ENCODE measurements at regions not wholly inside any gene's neighbourhood (a gene's known extent, or its start where the extent isn't known, plus 50 kb on each side); places are given as distances from the start of the nearest gene placed in this dataset.
A peak's percentile ranks its signal among the peaks of the same experiment; 100 is the strongest.
"Not testable (repeated sequence)": the region's sequence is repeated elsewhere in the genome, so short reads cannot be mapped to it uniquely, and the experiment has no call there.

- peak overlapping the region in 1 of 5 donors; percentile 5 for H3K4me3 Mint-ChIP-seq
- peak in 1 of 3 donors; percentile 4 for DNase-seq
- no peaks in the 10 kb centered on the region for H3K27me3 Mint-ChIP-seq (ENCODE audit: low read depth in 3 of 3)
- peaks cover 7 to 30% of the 10 kb centered on the region in 2 donors for H3K4me1 Mint-ChIP-seq
- H3K27ac Mint-ChIP-seq, result no peak overlapping the region
- no peaks in the 10 kb centered on the region for H3K9me3 Mint-ChIP-seq
- no peaks in the 10 kb centered on the region for H3K36me3 Mint-ChIP-seq
Measured at GRCh38 chr5:89343666-89344065, 460.7 kb upstream of the MEF2C start.

GRCh38 chr5:89342106-89342876 lies 459.3 kb upstream of the MEF2C start:
- H3K27ac Mint-ChIP-seq, result no peak overlapping the region
- H3K4me1 Mint-ChIP-seq, result peaks cover 7 to 30% of the 10 kb centered on the region in 2 donors
- no peak overlapping the region for H3K4me3 Mint-ChIP-seq

GRCh38 chr5:89338935-89339334 lies 456.0 kb upstream of the MEF2C start:
- H3K4me3 Mint-ChIP-seq, result no peak overlapping the region

More at GRCh38 chr5:89342106-89342876, 459.3 kb upstream of the MEF2C start:
- H3K27me3 Mint-ChIP-seq (ENCODE audit: low read depth in 3 of 3), result no peaks in the 10 kb centered on the region
- H3K9me3 Mint-ChIP-seq, result no peaks in the 10 kb centered on the region
- no peaks in the 10 kb centered on the region for H3K36me3 Mint-ChIP-seq
- no peak for DNase-seq

GRCh38 chr5:89336111-89336510 lies 453.1 kb upstream of the MEF2C start:
- H3K36me3 Mint-ChIP-seq, result peaks cover 0 to 3% (median 0%) of the 10 kb centered on the region in 3 donors
- H3K4me3 Mint-ChIP-seq, result no peak overlapping the region
- no peaks in the 10 kb centered on the region for H3K9me3 Mint-ChIP-seq
- no peak for DNase-seq
- H3K27me3 Mint-ChIP-seq (ENCODE audit: low read depth in 3 of 3), result peaks cover 0 to 3% (median 2%) of the 10 kb centered on the region in 3 donors
- no peaks in the 10 kb centered on the region for H3K4me1 Mint-ChIP-seq
- no peak overlapping the region for H3K27ac Mint-ChIP-seq

More at GRCh38 chr5:89338935-89339334, 456.0 kb upstream of the MEF2C start:
- Mint-ChIP-seq H3K36me3 (peaks cover 0 to 3% (median 0%) of the 10 kb centered on the region in 3 donors), H3K4me1 (peaks cover 7 to 22% of the 10 kb centered on the region in 2 donors), H3K27ac (no peak overlapping the region), H3K27me3 (ENCODE audit: low read depth in 3 of 3) (no peaks in the 10 kb centered on the region), H3K9me3 (no peaks in the 10 kb centered on the region)
- no peak for DNase-seq

GRCh38 chr5:89330140-89330539 lies 447.2 kb upstream of the MEF2C start:
- Mint-ChIP-seq H3K27ac (no peak overlapping the region), H3K4me3 (no peak overlapping the region), H3K4me1 (no peaks in the 10 kb centered on the region), H3K36me3 (peaks cover 0 to 4% (median 0%) of the 10 kb centered on the region in 3 donors), H3K9me3 (peaks cover 0 to 5% (median 0%) of the 10 kb centered on the region in 6 donors), H3K27me3 (ENCODE audit: low read depth in 3 of 3) (peaks cover 0 to 3% (median 2%) of the 10 kb centered on the region in 3 donors)
- DNase-seq, result no peak

GRCh38 chr5:89327608-89328007 lies 444.6 kb upstream of the MEF2C start:
- H3K4me1 Mint-ChIP-seq, result no peaks in the 10 kb centered on the region
- H3K36me3 Mint-ChIP-seq, result peaks cover 0 to 4% (median 0%) of the 10 kb centered on the region in 3 donors
- H3K27ac Mint-ChIP-seq, result no peak overlapping the region
- H3K4me3 Mint-ChIP-seq, result no peak overlapping the region
- DNase-seq, result no peak
- H3K9me3 Mint-ChIP-seq, result peaks cover 0 to 5% (median 0%) of the 10 kb centered on the region in 6 donors
- H3K27me3 Mint-ChIP-seq (ENCODE audit: low read depth in 3 of 3), result peaks cover 0 to 2% (median 0%) of the 10 kb centered on the region in 3 donors

- Mint-ChIP-seq H3K9me3 (peaks cover 0 to 5% (median 0%) of the 10 kb centered on the region in 6 donors), H3K4me3 (no peak overlapping the region), H3K36me3 (peaks cover 0 to 4% (median 0%) of the 10 kb centered on the region in 3 donors), H3K27ac (no peak overlapping the region), H3K4me1 (peaks cover 0 to 7% of the 10 kb centered on the region in 2 donors), H3K27me3 (ENCODE audit: low read depth in 3 of 3) (no peaks in the 10 kb centered on the region)
- no peak for DNase-seq
Measured at GRCh38 chr5:89324990-89325389, 442.0 kb upstream of the MEF2C start.

GRCh38 chr5:89320421-89321277 lies 437.7 kb upstream of the MEF2C start:
- H3K4me3 Mint-ChIP-seq, result no peak overlapping the region
- peaks cover 0 to 3% (median 3%) of the 10 kb centered on the region in 3 donors for H3K27me3 Mint-ChIP-seq (ENCODE audit: low read depth in 3 of 3)
- no peaks in the 10 kb centered on the region for H3K9me3 Mint-ChIP-seq
- no peak overlapping the region for H3K27ac Mint-ChIP-seq
- DNase-seq, result no peak
- no peaks in the 10 kb centered on the region for H3K36me3 Mint-ChIP-seq
- H3K4me1 Mint-ChIP-seq, result peaks cover 0 to 9% of the 10 kb centered on the region in 2 donors

- H3K9me3 Mint-ChIP-seq; H3K36me3 Mint-ChIP-seq; H3K4me3 Mint-ChIP-seq; H3K27me3 Mint-ChIP-seq (ENCODE audit: low read depth in 3 of 3); H3K27ac Mint-ChIP-seq; DNase-seq: not testable (repeated sequence)
- H3K4me1 Mint-ChIP-seq, result peaks cover 21 to 36% of the 10 kb centered on the region in 2 donors
Measured at GRCh38 chr5:89317838-89318237, 434.9 kb upstream of the MEF2C start.

- Mint-ChIP-seq H3K36me3 (no peaks in the 10 kb centered on the region), H3K27ac (peak overlapping the region in 3 of 6 donors; percentile 42 to 81 (median 58)), H3K4me3 (no peak overlapping the region), H3K4me1 (peaks cover 21 to 34% of the 10 kb centered on the region in 2 donors), H3K27me3 (ENCODE audit: low read depth in 3 of 3) (peaks cover 0 to 3% (median 3%) of the 10 kb centered on the region in 3 donors), H3K9me3 (no peaks in the 10 kb centered on the region)
- no peak for DNase-seq
Measured at GRCh38 chr5:89315286-89316100, 432.5 kb upstream of the MEF2C start.

- Mint-ChIP-seq H3K9me3 (no peaks in the 10 kb centered on the region), H3K36me3 (no peaks in the 10 kb centered on the region), H3K27ac (peak overlapping the region; percentile 65 to 87 (median 79)), H3K4me1 (peaks cover 25 to 35% of the 10 kb centered on the region in 2 donors), H3K4me3 (peak overlapping the region in 3 of 5 donors; percentile 6 to 35 (median 14)), H3K27me3 (ENCODE audit: low read depth in 3 of 3) (peaks cover 0 to 3% (median 3%) of the 10 kb centered on the region in 3 donors)
- peak; percentile 34 to 58 (median 42) for DNase-seq
Measured at GRCh38 chr5:89313804-89314588, 431.0 kb upstream of the MEF2C start.

GRCh38 chr5:89313044-89313443 lies 430.1 kb upstream of the MEF2C start:
- Mint-ChIP-seq H3K27me3 (ENCODE audit: low read depth in 3 of 3) (peaks cover 0 to 3% (median 0%) of the 10 kb centered on the region in 3 donors), H3K4me3 (no peak overlapping the region), H3K27ac (no peak overlapping the region), H3K36me3 (no peaks in the 10 kb centered on the region), H3K4me1 (peaks cover 30 to 41% of the 10 kb centered on the region in 2 donors), H3K9me3 (no peaks in the 10 kb centered on the region)
- no peak for DNase-seq

- peaks cover 16 to 25% of the 10 kb centered on the region in 2 donors for H3K4me1 Mint-ChIP-seq
- H3K27me3 Mint-ChIP-seq (ENCODE audit: low read depth in 3 of 3), result no peaks in the 10 kb centered on the region
- H3K27ac Mint-ChIP-seq, result no peak overlapping the region
- no peak for DNase-seq
- no peaks in the 10 kb centered on the region for H3K9me3 Mint-ChIP-seq
- no peaks in the 10 kb centered on the region for H3K36me3 Mint-ChIP-seq
- no peak overlapping the region for H3K4me3 Mint-ChIP-seq
Measured at GRCh38 chr5:89309268-89309667, 426.3 kb upstream of the MEF2C start.

All from immature natural killer cell (primary cell).